GM18511 (cell line): ENCODE measurements at regions not wholly inside any gene's neighbourhood (a gene's known extent, or its start where the extent isn't known, plus 50 kb on each side); places are given as distances from the start of the nearest gene placed in this dataset.

Experiments
- ATAC-seq: cut with Tn5 transposase; IDR thresholded peaks from one replicate; pipeline ENCODE4 v1.9.1; 2021; ENCODE audit warnings: mild to moderate bottlenecking, moderate library complexity; ENCODE audit not compliant: unreplicated experiment

GRCh38 chr10:121217331-121217730 is 366.2 kb downstream of the WDR11 start:
- ATAC-seq = no peak

GRCh38 chr10:121221072-121221471 is 369.9 kb downstream of the WDR11 start:
- no peak for ATAC-seq

- no peak for ATAC-seq
Measured at GRCh38 chr10:121221991-121222390, 370.8 kb downstream of the WDR11 start.

GRCh38 chr10:121222842-121223241 is 371.7 kb downstream of the WDR11 start:
- no peak for ATAC-seq

GRCh38 chr10:121231079-121231478 is 367.2 kb downstream of the FGFR2 start:
- ATAC-seq = no peak

GRCh38 chr10:121232494-121232893 is 365.8 kb downstream of the FGFR2 start:
- no peak for ATAC-seq

- no peak for ATAC-seq
Measured at GRCh38 chr10:121235692-121236091, 362.6 kb downstream of the FGFR2 start.

GRCh38 chr10:121236621-121237020 is 361.6 kb downstream of the FGFR2 start:
- no peak for ATAC-seq

- no peak for ATAC-seq
Measured at GRCh38 chr10:121237718-121238117, 360.5 kb downstream of the FGFR2 start.

GRCh38 chr10:121240011-121240410 is 358.2 kb downstream of the FGFR2 start:
- no peak for ATAC-seq

GRCh38 chr10:121240556-121240955 is 357.7 kb downstream of the FGFR2 start:
- ATAC-seq = no peak

- ATAC-seq = no peak
Measured at GRCh38 chr10:121241337-121241736, 356.9 kb downstream of the FGFR2 start.

- ATAC-seq = no peak
Measured at GRCh38 chr10:121242741-121243608, 355.3 kb downstream of the FGFR2 start.

GRCh38 chr10:121243609-121244241 is 354.5 kb downstream of the FGFR2 start:
- ATAC-seq = no peak

GRCh38 chr10:121244818-121245217 is 353.4 kb downstream of the FGFR2 start:
- ATAC-seq = no peak

- no peak for ATAC-seq
Measured at GRCh38 chr10:121245754-121246153, 352.5 kb downstream of the FGFR2 start.

GRCh38 chr10:121248266-121248665 is 350.0 kb downstream of the FGFR2 start:
- no peak for ATAC-seq

GRCh38 chr10:121250995-121251764 is 347.1 kb downstream of the FGFR2 start:
- ATAC-seq = no peak

GRCh38 chr10:121252756-121253155 is 345.5 kb downstream of the FGFR2 start:
- no peak for ATAC-seq

GRCh38 chr10:121260377-121260776 is 337.9 kb downstream of the FGFR2 start:
- ATAC-seq = no peak

GRCh38 chr10:121261665-121262064 is 336.6 kb downstream of the FGFR2 start:
- no peak for ATAC-seq
